ENCODE measurements at regions not wholly inside any gene's neighbourhood (a gene's known extent, or its start where the extent isn't known, plus 50 kb on each side); places are given as distances from the start of the nearest gene placed in this dataset.

GRCh38 chr16:85306793-85307551, 194.7 kb upstream of the CIBAR2 start:
- H3K4me3 ChIP-seq (ENCODE audit: low read depth, low read length): no peak overlapping the region
- TF ChIP-seq, protein P1, sequence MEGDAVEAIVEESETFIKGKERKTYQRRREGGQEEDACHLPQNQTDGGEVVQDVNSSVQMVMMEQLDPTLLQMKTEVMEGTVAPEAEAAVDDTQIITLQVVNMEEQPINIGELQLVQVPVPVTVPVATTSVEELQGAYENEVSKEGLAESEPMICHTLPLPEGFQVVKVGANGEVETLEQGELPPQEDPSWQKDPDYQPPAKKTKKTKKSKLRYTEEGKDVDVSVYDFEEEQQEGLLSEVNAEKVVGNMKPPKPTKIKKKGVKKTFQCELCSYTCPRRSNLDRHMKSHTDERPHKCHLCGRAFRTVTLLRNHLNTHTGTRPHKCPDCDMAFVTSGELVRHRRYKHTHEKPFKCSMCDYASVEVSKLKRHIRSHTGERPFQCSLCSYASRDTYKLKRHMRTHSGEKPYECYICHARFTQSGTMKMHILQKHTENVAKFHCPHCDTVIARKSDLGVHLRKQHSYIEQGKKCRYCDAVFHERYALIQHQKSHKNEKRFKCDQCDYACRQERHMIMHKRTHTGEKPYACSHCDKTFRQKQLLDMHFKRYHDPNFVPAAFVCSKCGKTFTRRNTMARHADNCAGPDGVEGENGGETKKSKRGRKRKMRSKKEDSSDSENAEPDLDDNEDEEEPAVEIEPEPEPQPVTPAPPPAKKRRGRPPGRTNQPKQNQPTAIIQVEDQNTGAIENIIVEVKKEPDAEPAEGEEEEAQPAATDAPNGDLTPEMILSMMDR (IDR thresholded peaks at IDR 0.05; ENCODE audit: low read depth, low read length, missing control alignments): no peak
- in situ Hi-C loops (cut with HindIII; ENCODE audit: low sequenced_read_pairs): no loop called here
- no peak for DNase-seq (ENCODE audit: low read depth)

- DNase-seq (ENCODE audit: low read depth): no peak
- in situ Hi-C loops (cut with HindIII; ENCODE audit: low sequenced_read_pairs): no loop called here
- TF ChIP-seq, protein P1 (IDR thresholded peaks at IDR 0.05; ENCODE audit: low read depth, low read length, missing control alignments): no peak
- no peak overlapping the region for H3K4me3 ChIP-seq (ENCODE audit: low read depth, low read length)
These were observed 195.5 kb upstream of the CIBAR2 start for GRCh38 chr16:85307552-85308364.

- no peak for DNase-seq (ENCODE audit: low read depth)
- no peak overlapping the region for H3K4me3 ChIP-seq (ENCODE audit: low read depth, low read length)
- in situ Hi-C loops (cut with HindIII; ENCODE audit: low sequenced_read_pairs): no loop called here
- TF ChIP-seq, protein P1 (IDR thresholded peaks at IDR 0.05; ENCODE audit: low read depth, low read length, missing control alignments): no peak
These were observed 196.6 kb upstream of the CIBAR2 start for GRCh38 chr16:85308611-85309540.

GRCh38 chr16:85309656-85310587, 197.7 kb upstream of the CIBAR2 start:
- in situ Hi-C loops (cut with HindIII; ENCODE audit: low sequenced_read_pairs): no loop called here
- no peak overlapping the region for H3K4me3 ChIP-seq (ENCODE audit: low read depth, low read length)
- DNase-seq (ENCODE audit: low read depth): no peak
- TF ChIP-seq, protein P1 (IDR thresholded peaks at IDR 0.05; ENCODE audit: low read depth, low read length, missing control alignments): no peak

- no peak overlapping the region for H3K4me3 ChIP-seq (ENCODE audit: low read depth, low read length)
- TF ChIP-seq, protein P1 (IDR thresholded peaks at IDR 0.05; ENCODE audit: low read depth, low read length, missing control alignments): no peak
- in situ Hi-C loops (cut with HindIII; ENCODE audit: low sequenced_read_pairs): no loop called here
- DNase-seq (ENCODE audit: low read depth): no peak
These were observed 198.8 kb upstream of the CIBAR2 start for GRCh38 chr16:85310868-85311585.
